H1 (cell line): ENCODE measurements at regions not wholly inside any gene's neighbourhood (a gene's known extent, or its start where the extent isn't known, plus 50 kb on each side); places are given as distances from the start of the nearest gene placed in this dataset.

Source experiments
- CTCF ChIA-PET: fragments of 300-600 bp; sonication (Branson Sonifier 250); formaldehyde crosslinking; loops from one replicate; lab custom pipeline; 2021; ENCODE audit not compliant: partially characterized antibody; lab: Charles Lee
- POLR2A ChIA-PET: fragments of 300-600 bp; sonication (Branson Sonifier 250); formaldehyde crosslinking; loops from one replicate; lab custom pipeline; 2021; ENCODE audit warnings: inconsistent platforms; ENCODE audit not compliant: partially characterized antibody; lab: Charles Lee
- DNase-seq, 2 experiments: peaks; one replicate each; pipeline versions ENCODE4 v3.0.0 to v3.0.0-alpha.2; 2010 to 2022; ENCODE audit warnings: low spot score in 2 of 2, low read depth in 1 of 2, mixed read lengths in 1 of 2
- FAIRE-seq: peaks from 2 replicates; lab custom pipeline; 2011; peaks lifted over from hg19 to GRCh38; lab: Jason Lieb, UNC
- H2AFZ ChIP-seq: 2 replicates; pipeline ENCODE4 v1.8.1; 2012; ENCODE audit warnings: low read length, inconsistent platforms
- H2AK5ac ChIP-seq: 2 replicates; pipeline ENCODE4 v1.6.1; 2013; ENCODE audit warnings: low read depth, low read length
- H2BK120ac ChIP-seq: replicated peaks from 2 replicates; pipeline ENCODE3; 2013; ENCODE audit warnings: low read depth, low read length, inconsistent platforms
- H2BK12ac ChIP-seq: 2 replicates; pipeline ENCODE4 v1.6.1; 2013; ENCODE audit warnings: low read depth, low read length
- H2BK15ac ChIP-seq: 2 replicates; pipeline ENCODE4 v1.6.1; 2013; ENCODE audit warnings: low read length
- H2BK20ac ChIP-seq: 2 replicates; pipeline ENCODE4 v1.6.1; 2013; ENCODE audit warnings: low read length
- H2BK5ac ChIP-seq: 2 replicates; pipeline ENCODE4 v1.6.1; 2013; ENCODE audit warnings: low read depth, low read length
- H3K14ac ChIP-seq: 2 replicates; pipeline ENCODE4 v1.6.1; 2013; ENCODE audit warnings: inconsistent platforms; ENCODE audit not compliant: insufficient read length
- H3K18ac ChIP-seq: 2 replicates; pipeline ENCODE4 v1.6.1; 2013; ENCODE audit warnings: low read length; ENCODE audit errors: extremely low read depth
- H3K23ac ChIP-seq: 2 replicates; pipeline ENCODE4 v1.6.1; 2013; ENCODE audit warnings: inconsistent platforms; ENCODE audit not compliant: insufficient read length
- H3K23me2 ChIP-seq: 2 replicates; pipeline ENCODE4 v1.6.1; 2013; ENCODE audit warnings: low read depth, low read length
- H3K27ac ChIP-seq: 2 replicates; pipeline ENCODE4 v1.6.1; 2011; ENCODE audit warnings: low read depth, low read length, inconsistent platforms
- H3K27me3 ChIP-seq, 4 experiments: replicated peaks in 1 of 4; 1 replicate in 1 of 4; 2 replicates in 3 of 4; pipeline versions ENCODE4 v1.6.1 to v1.8.1; 2011 to 2013; ENCODE audit warnings: low read length in 3 of 4, mild to moderate bottlenecking in 3 of 4, inconsistent platforms in 2 of 4, mixed read lengths in 2 of 4, moderate library complexity in 1 of 4; ENCODE audit not compliant: control insufficient read depth in 3 of 4, insufficient read depth in 3 of 4; ENCODE audit errors: extremely low read depth in 1 of 4
- H3K36me3 ChIP-seq, 4 experiments: 2 replicates each; pipeline versions ENCODE4 v1.6.1 to v1.8.1; 2011 to 2013; ENCODE audit warnings: mild to moderate bottlenecking in 4 of 4, low read length in 3 of 4, moderate library complexity in 2 of 4, control low read depth in 1 of 4, inconsistent platforms in 1 of 4; ENCODE audit not compliant: insufficient read depth in 4 of 4, control insufficient read depth in 2 of 4
- H3K4ac ChIP-seq: replicated peaks from 2 replicates; pipeline ENCODE3; 2013; ENCODE audit warnings: low read length, low read depth, mixed read lengths, inconsistent platforms; ENCODE audit not compliant: insufficient read length
- H3K4me1 ChIP-seq, 4 experiments: replicated peaks in 1 of 4; 1 replicate in 1 of 4; 2 replicates in 3 of 4; pipeline versions ENCODE4 v1.6.1 to v1.8.1; 2011 to 2013; ENCODE audit warnings: low read length in 3 of 4, inconsistent platforms in 2 of 4, mixed read lengths in 1 of 4; ENCODE audit not compliant: insufficient read depth in 4 of 4, control insufficient read depth in 3 of 4
- H3K4me2 ChIP-seq, 2 experiments: 2 replicates each; pipeline versions ENCODE4 v1.6.1 to v1.8.1; 2011 to 2013; ENCODE audit warnings: low read depth in 2 of 2, low read length in 2 of 2, control low read depth in 1 of 2, inconsistent platforms in 1 of 2, mild to moderate bottlenecking in 1 of 2; ENCODE audit not compliant: insufficient read depth in 1 of 2
- H3K4me3 ChIP-seq, 4 experiments: fragments of 200-600, 300-600 bp in 1 of 4; sonication (generic), shearing (Covaris generic), sonication (Bioruptor Twin) in 1 of 4; 2 replicates each; pipeline versions ENCODE4 v1.5.1 to v1.8.1; 2011 to 2016; ENCODE audit warnings: low read length in 4 of 4, low read depth in 3 of 4, control low read depth in 2 of 4, inconsistent platforms in 2 of 4, mild to moderate bottlenecking in 2 of 4, mixed read lengths in 1 of 4, moderate library complexity in 1 of 4; ENCODE audit not compliant: insufficient read depth in 2 of 4; ENCODE audit errors: extremely low read depth in 1 of 4
- H3K56ac ChIP-seq: replicated peaks from 2 replicates; pipeline ENCODE3; 2013; ENCODE audit warnings: low read depth, mild to moderate bottlenecking, mixed read lengths, low read length, inconsistent platforms; ENCODE audit not compliant: insufficient read length
- H3K79me1 ChIP-seq: 2 replicates; pipeline ENCODE4 v1.6.1; 2013; ENCODE audit warnings: low read depth, low read length, control low read depth
- H3K79me2 ChIP-seq, 2 experiments: 2 replicates each; pipeline versions ENCODE4 v1.6.1 to v1.8.1; 2012 to 2013; ENCODE audit warnings: low read length in 2 of 2, mild to moderate bottlenecking in 2 of 2, inconsistent platforms in 1 of 2; ENCODE audit not compliant: insufficient read depth in 2 of 2, control insufficient read depth in 1 of 2
- H3K9ac ChIP-seq, 4 experiments: replicated peaks in 1 of 4; 1 replicate in 1 of 4; 2 replicates in 3 of 4; pipeline versions ENCODE4 v1.6.1 to v1.8.1; 2011 to 2013; ENCODE audit warnings: low read depth in 3 of 4, low read length in 3 of 4, control low read depth in 2 of 4, mild to moderate bottlenecking in 2 of 4, moderate library complexity in 2 of 4, inconsistent platforms in 1 of 4; ENCODE audit errors: extremely low read depth in 1 of 4
- H3K9me3 ChIP-seq, 2 experiments: 2 replicates each; pipeline versions ENCODE4 v1.6.1 to v1.8.1; 2012 to 2013; ENCODE audit warnings: mild to moderate bottlenecking in 2 of 2, moderate library complexity in 2 of 2, control low read depth in 1 of 2, inconsistent platforms in 1 of 2, low read depth in 1 of 2, low read length in 1 of 2, mixed read lengths in 1 of 2; ENCODE audit not compliant: insufficient read depth in 2 of 2
- H4K20me1 ChIP-seq, 2 experiments: replicated peaks in 1 of 2; 2 replicates each; pipeline versions ENCODE3 to v1.8.1; 2011 to 2013; ENCODE audit warnings: inconsistent platforms in 2 of 2, low read length in 2 of 2, mild to moderate bottlenecking in 1 of 2; ENCODE audit not compliant: insufficient read depth in 2 of 2, control insufficient read depth in 1 of 2
- H4K5ac ChIP-seq: 2 replicates; pipeline ENCODE4 v1.6.1; 2013; ENCODE audit warnings: low read length, low read depth, mixed read lengths, inconsistent platforms; ENCODE audit not compliant: insufficient read length
- H4K8ac ChIP-seq: 2 replicates; pipeline ENCODE4 v1.8.0; 2013; ENCODE audit warnings: mild to moderate bottlenecking, moderate library complexity, low read length, inconsistent platforms; ENCODE audit not compliant: insufficient read depth; ENCODE audit errors: extremely low read depth
- H4K91ac ChIP-seq: replicated peaks from 2 replicates; pipeline ENCODE3; 2013; ENCODE audit warnings: low read length, mixed read lengths, inconsistent platforms; ENCODE audit not compliant: insufficient read length
- ATF3 ChIP-seq: IDR thresholded peaks from 2 replicates; pipeline ENCODE4 v1.6.1; 2011; ENCODE audit warnings: low read depth, mild to moderate bottlenecking, low read length; ENCODE audit not compliant: insufficient read depth
- CBX8 ChIP-seq: fragments of 300-800, 300-1000 bp; sonication (generic); IDR thresholded peaks from 2 replicates; pipeline ENCODE4 v1.7.1; 2016; ENCODE audit warnings: low read depth, low read length, borderline replicate concordance
- CREB1 ChIP-seq: IDR thresholded peaks from 2 replicates; pipeline ENCODE4 v1.6.1; 2012; ENCODE audit warnings: inconsistent platforms
- HDAC2 ChIP-seq, 2 experiments: fragments of 300-600 bp in 1 of 2; sonication (generic) in 1 of 2; IDR thresholded peaks; 2 replicates each; pipeline ENCODE4 v1.6.1; 2011 to 2012; ENCODE audit warnings: low read depth in 2 of 2, low read length in 2 of 2, mild to moderate bottlenecking in 2 of 2, moderate library complexity in 2 of 2, borderline replicate concordance in 1 of 2, inconsistent platforms in 1 of 2
- JUN ChIP-seq: IDR thresholded peaks from 2 replicates; pipeline ENCODE4 v1.6.1; 2011; ENCODE audit warnings: low read depth, mild to moderate bottlenecking, improper control_type of control experiment, low read length
- NANOG ChIP-seq: IDR thresholded peaks from 2 replicates; pipeline ENCODE4 v1.6.1; 2011; ENCODE audit warnings: low read length, low read depth, mild to moderate bottlenecking, inconsistent platforms; ENCODE audit not compliant: insufficient read depth, poor library complexity, severe bottlenecking
- POLR2A ChIP-seq, 2 experiments: IDR thresholded peaks; 1 replicate in 1 of 2; 2 replicates in 1 of 2; pipeline ENCODE4 v1.6.1; 2011; ENCODE audit warnings: low read depth in 2 of 2, low read length in 2 of 2, mild to moderate bottlenecking in 2 of 2; ENCODE audit errors: control extremely low read depth in 1 of 2
- RNF2 ChIP-seq: fragments of 200-900, 300-1000 bp; sonication (generic); IDR thresholded peaks from 2 replicates; pipeline ENCODE4 v1.7.1; 2016; ENCODE audit warnings: borderline replicate concordance, low read depth, mild to moderate bottlenecking, antibody characterized with exemption, low read length; ENCODE audit not compliant: poor library complexity, severe bottlenecking; ENCODE audit errors: missing control alignments
- RXRA ChIP-seq: IDR thresholded peaks from 2 replicates; pipeline ENCODE4 v1.6.1; 2011; ENCODE audit warnings: low read depth, mild to moderate bottlenecking, low read length, moderate library complexity; ENCODE audit not compliant: insufficient read depth
- TBP ChIP-seq: IDR thresholded peaks from 2 replicates; pipeline ENCODE4 v1.6.1; 2011; ENCODE audit warnings: low read depth, low read length, improper control_type of control experiment
- WGBS, 2 experiments: shearing (Covaris generic) in 1 of 2; methylation state at CpG; one replicate each; pipeline versions ENCODE4 v1.1.6 to v1.1.7; 2013 to 2015; ENCODE audit warnings: low lambda C conversion rate in 2 of 2, mixed read lengths in 2 of 2, inconsistent platforms in 1 of 2, low coverage in 1 of 2, missing lambda C conversion rate in 1 of 2; ENCODE audit not compliant: insufficient replicate concordance in 2 of 2, insufficient coverage in 1 of 2, insufficient read length in 1 of 2; ENCODE audit errors: extremely low coverage in 1 of 2, missing lambda C conversion rate in 1 of 2; 5-methylcytosine and 5-hydroxymethylcytosine counted together

- DNase-seq (no peak), FAIRE-seq (no peak)
- Histone ChIP-seq H2BK12ac (no peak overlapping the region), H3K9me3 (no peaks in the 10 kb centered on the region), H3K4ac (no peak overlapping the region), H3K27ac (no peak overlapping the region), H3K23me2 (peaks cover 4% of the 10 kb centered on the region; the same call in 1 of the 2 replicates), H3K79me2 (no peaks in the 10 kb centered on the region), H4K5ac (no peak overlapping the region), H4K20me1 (no peaks in the 10 kb centered on the region), H2BK5ac (no peak overlapping the region), H3K23ac (no peak overlapping the region), H2AFZ (no peak overlapping the region), H2BK15ac (no peak overlapping the region), H4K91ac (no peak overlapping the region), H3K18ac (no peak overlapping the region), H3K9ac (no peak overlapping the region), H3K79me1 (no peaks in the 10 kb centered on the region), H3K4me3 (no peak overlapping the region), H3K56ac (no peak overlapping the region), H3K27me3 (peaks cover 0 to 9% (median 4%) of the 10 kb centered on the region in 4 experiments; a peak in 3 of 7 replicates), H3K4me1 (peaks cover 4 to 8% (median 7%) of the 10 kb centered on the region in 4 experiments; a peak in 5 of 7 replicates), H2BK120ac (no peak overlapping the region), H4K8ac (no peak overlapping the region), H3K36me3 (no peaks in the 10 kb centered on the region), H3K4me2 (no peak overlapping the region), H2AK5ac (no peak overlapping the region), H3K14ac (no peak overlapping the region), H2BK20ac (no peak overlapping the region)
- POLR2A ChIA-PET, result no interaction called here
- TF ChIP-seq RXRA, result no peak
- TF ChIP-seq CBX8, result no peak
- no peak for TF ChIP-seq RNF2
- no peak for TF ChIP-seq CREB1
- no peak for TF ChIP-seq JUN
- no peak for TF ChIP-seq ATF3
- TF ChIP-seq TBP, result no peak
- no peak for TF ChIP-seq POLR2A (IDR thresholded peaks at IDR 0.05; ENCODE audit: control extremely low read depth in 1 of 2, low read depth in 2 of 2, low read length in 2 of 2)
- no peak for TF ChIP-seq NANOG
- TF ChIP-seq HDAC2 (IDR thresholded peaks at IDR 0.05; ENCODE audit: borderline replicate concordance in 1 of 2, low read depth in 2 of 2, low read length in 2 of 2), result no peak
- CTCF ChIA-PET, result interaction anchor here (0.6 to 1.4 kb wide), 2 partner anchors 13 to 277 kb away, joined by 3 read pairs; no protein-coding TSS in a partner anchor
- WGBS, 2 experiments, result 91% methylated on average over 1 of the region's 1 CpG; no CpG with 5 or more reads in 1 of the 2 experiments
Measured at GRCh38 chr9:23539311-23539710, 286.7 kb downstream of the ELAVL2 start.
